Esophagus squamous epithelium (tissue), 5 donors: ENCODE measurements at regions not wholly inside any gene's neighbourhood (a gene's known extent, or its start where the extent isn't known, plus 50 kb on each side); places are given as distances from the start of the nearest gene placed in this dataset.

Experiments used
- DNase-seq: peaks from one replicate; lab custom pipeline; 2025; lab: John Stamatoyannopoulos, UW
- H3K27ac ChIP-seq, 4 donors: fragments of 200-600 bp; sonication (generic); one replicate each; pipeline ENCODE4 v1.5.1; 2016 to 2019; ENCODE audit warnings: mild to moderate bottlenecking in 1 of 4
- H3K27me3 ChIP-seq, 4 donors: fragments of 200-600 bp; sonication (generic); 1 replicate in 3 of 4; 2 replicates in 1 of 4; pipeline versions ENCODE4 v1.5.1 to v1.6.0; 2017 to 2021; ENCODE audit warnings: antibody characterized with exemption in 1 of 4
- H3K36me3 ChIP-seq, 3 donors: fragments of 200-600 bp; sonication (generic); one replicate each; pipeline ENCODE4 v1.5.1; 2016 to 2019
- H3K4me1 ChIP-seq, 3 donors: fragments of 200-600 bp; sonication (generic); one replicate each; pipeline ENCODE4 v1.5.1; 2017 to 2019
- H3K4me3 ChIP-seq, 4 donors: fragments of 200-600 bp; sonication (generic); 1 replicate in 3 of 4; 2 replicates in 1 of 4; pipeline ENCODE4 v1.5.1; 2016 to 2019; ENCODE audit warnings: mild to moderate bottlenecking in 2 of 4, moderate library complexity in 1 of 4
- H3K9me3 ChIP-seq, 3 donors: fragments of 200-600 bp; sonication (generic); one replicate each; pipeline ENCODE4 v1.5.1; 2016 to 2019
- POLR2A ChIP-seq, 4 donors: fragments of 450-650 bp; IDR thresholded peaks; one replicate each; pipeline ENCODE4 v1.6.1; 2017; ENCODE audit warnings: antibody characterized with exemption in 4 of 4, mild to moderate bottlenecking in 4 of 4, moderate library complexity in 3 of 4
- WGBS, 2 donors: methylation state at CpG; one replicate each; pipeline ENCODE4 v1.1.5; 2018; 5-methylcytosine and 5-hydroxymethylcytosine counted together
- intact Hi-C: fragments of 100-400 bp; cut with DNase I; formaldehyde crosslinking; loops from one replicate; pipeline ENCODE4 v1.15.0; 2022
- TF ChIP-seq, protein P1 (sequence below), 6 experiments: fragments of 450-650 bp in 4 of 6; fragments of 200-600 bp in 2 of 6; sonication (generic) in 2 of 6; IDR thresholded peaks; one replicate each; pipeline ENCODE4 v1.5.1; 2016 to 2019; ENCODE audit warnings: antibody characterized with exemption in 6 of 6, mild to moderate bottlenecking in 4 of 6, moderate library complexity in 4 of 6
- donor health status: DM: yes; HTN: yes; CAD: no.

DNA sequence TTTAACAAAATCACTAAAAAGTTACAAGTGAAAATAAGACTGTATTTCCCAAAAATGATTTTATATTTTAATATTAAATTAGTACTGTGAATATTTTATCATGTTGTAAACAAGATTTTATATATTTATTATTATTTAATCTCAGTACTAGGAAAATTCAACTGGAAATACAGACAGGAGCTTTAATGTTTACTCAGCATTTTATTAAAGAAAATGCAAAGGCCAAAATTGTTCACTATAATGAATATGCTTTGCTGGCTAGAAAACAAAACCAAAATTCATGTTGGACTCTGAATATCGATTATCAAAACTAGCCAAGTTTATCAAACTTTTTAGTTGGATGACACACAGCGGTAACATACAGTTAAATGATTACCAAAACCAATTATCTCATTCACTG, 782.3 kb downstream of the AMY1C start:
- intact Hi-C loops = no loop called here
- no peak overlapping the region for H3K27ac ChIP-seq
- H3K36me3 ChIP-seq = no peaks in the 10 kb centered on the region
- TF ChIP-seq, protein P1, sequence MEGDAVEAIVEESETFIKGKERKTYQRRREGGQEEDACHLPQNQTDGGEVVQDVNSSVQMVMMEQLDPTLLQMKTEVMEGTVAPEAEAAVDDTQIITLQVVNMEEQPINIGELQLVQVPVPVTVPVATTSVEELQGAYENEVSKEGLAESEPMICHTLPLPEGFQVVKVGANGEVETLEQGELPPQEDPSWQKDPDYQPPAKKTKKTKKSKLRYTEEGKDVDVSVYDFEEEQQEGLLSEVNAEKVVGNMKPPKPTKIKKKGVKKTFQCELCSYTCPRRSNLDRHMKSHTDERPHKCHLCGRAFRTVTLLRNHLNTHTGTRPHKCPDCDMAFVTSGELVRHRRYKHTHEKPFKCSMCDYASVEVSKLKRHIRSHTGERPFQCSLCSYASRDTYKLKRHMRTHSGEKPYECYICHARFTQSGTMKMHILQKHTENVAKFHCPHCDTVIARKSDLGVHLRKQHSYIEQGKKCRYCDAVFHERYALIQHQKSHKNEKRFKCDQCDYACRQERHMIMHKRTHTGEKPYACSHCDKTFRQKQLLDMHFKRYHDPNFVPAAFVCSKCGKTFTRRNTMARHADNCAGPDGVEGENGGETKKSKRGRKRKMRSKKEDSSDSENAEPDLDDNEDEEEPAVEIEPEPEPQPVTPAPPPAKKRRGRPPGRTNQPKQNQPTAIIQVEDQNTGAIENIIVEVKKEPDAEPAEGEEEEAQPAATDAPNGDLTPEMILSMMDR (IDR thresholded peaks at IDR 0.05) = no peak
- 70 to 71% methylated on average over 2 of the region's 2 CpGs for WGBS, 2 donors
- no peaks in the 10 kb centered on the region for H3K27me3 ChIP-seq
- H3K4me1 ChIP-seq = no peaks in the 10 kb centered on the region
- H3K9me3 ChIP-seq = no peaks in the 10 kb centered on the region
- H3K4me3 ChIP-seq = no peak overlapping the region
- DNase-seq = no peak

DNA sequence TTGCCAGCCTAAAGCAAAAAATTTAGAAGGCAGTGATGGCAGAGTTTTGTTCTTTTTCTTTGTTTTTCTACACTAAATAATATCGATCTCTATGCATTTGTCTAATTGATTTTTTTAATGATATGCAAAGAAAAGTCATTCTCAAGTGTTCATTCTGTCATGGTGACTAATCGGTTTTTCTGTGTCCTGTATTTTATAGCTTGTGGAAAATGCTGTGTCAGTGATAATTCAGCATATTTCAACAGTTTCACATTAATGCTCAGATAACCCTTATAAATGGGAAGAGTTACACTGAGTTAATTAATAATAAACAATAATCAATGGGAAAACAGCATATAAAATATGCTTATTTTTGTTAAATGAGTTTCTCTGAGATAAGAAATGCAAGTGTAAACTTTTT, 824.9 kb downstream of the AMY1C start:
- 64 to 67% methylated on average over 2 of the region's 2 CpGs for WGBS, 2 donors
- Histone ChIP-seq H3K27me3 (no peaks in the 10 kb centered on the region), H3K27ac (no peak overlapping the region), H3K9me3 (no peaks in the 10 kb centered on the region), H3K4me1 (no peaks in the 10 kb centered on the region), H3K36me3 (no peaks in the 10 kb centered on the region), H3K4me3 (no peak overlapping the region)
- no peak for DNase-seq
- TF ChIP-seq POLR2A (IDR thresholded peaks at IDR 0.05) = no peak
- TF ChIP-seq, protein P1 (IDR thresholded peaks at IDR 0.05) = no peak
- intact Hi-C loops = no loop called here

DNA sequence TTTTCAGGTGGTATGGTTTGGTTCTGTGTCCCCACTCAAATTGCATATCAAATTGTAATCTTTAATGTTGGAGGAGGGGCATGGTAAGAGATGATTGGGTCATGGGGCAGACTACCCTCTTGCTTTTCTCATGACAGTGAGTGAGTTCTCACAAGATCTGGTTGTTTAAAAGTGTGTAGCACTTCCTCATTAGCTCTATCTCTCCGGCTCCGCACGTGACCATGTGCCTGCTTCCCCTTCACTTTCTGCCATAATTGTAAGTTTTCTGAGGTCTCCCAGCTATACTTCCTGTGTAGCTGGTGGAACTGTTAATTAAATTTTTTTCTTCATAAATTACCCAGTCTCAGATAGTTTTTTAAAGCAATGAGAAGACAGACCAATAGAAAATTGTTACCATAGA, 843.2 kb downstream of the AMY1C start:
- no peaks in the 10 kb centered on the region for H3K4me1 ChIP-seq
- no peaks in the 10 kb centered on the region for H3K9me3 ChIP-seq
- no peak for DNase-seq
- H3K27me3 ChIP-seq = no peaks in the 10 kb centered on the region
- H3K4me3 ChIP-seq = no peak overlapping the region
- TF ChIP-seq, protein P1 (IDR thresholded peaks at IDR 0.05) = no peak
- TF ChIP-seq POLR2A (IDR thresholded peaks at IDR 0.05) = no peak
- H3K27ac ChIP-seq = no peak overlapping the region
- intact Hi-C loops = no loop called here
- no peaks in the 10 kb centered on the region for H3K36me3 ChIP-seq
- WGBS, 2 donors = 50 to 68% methylated on average over 3 of the region's 3 CpGs

DNA sequence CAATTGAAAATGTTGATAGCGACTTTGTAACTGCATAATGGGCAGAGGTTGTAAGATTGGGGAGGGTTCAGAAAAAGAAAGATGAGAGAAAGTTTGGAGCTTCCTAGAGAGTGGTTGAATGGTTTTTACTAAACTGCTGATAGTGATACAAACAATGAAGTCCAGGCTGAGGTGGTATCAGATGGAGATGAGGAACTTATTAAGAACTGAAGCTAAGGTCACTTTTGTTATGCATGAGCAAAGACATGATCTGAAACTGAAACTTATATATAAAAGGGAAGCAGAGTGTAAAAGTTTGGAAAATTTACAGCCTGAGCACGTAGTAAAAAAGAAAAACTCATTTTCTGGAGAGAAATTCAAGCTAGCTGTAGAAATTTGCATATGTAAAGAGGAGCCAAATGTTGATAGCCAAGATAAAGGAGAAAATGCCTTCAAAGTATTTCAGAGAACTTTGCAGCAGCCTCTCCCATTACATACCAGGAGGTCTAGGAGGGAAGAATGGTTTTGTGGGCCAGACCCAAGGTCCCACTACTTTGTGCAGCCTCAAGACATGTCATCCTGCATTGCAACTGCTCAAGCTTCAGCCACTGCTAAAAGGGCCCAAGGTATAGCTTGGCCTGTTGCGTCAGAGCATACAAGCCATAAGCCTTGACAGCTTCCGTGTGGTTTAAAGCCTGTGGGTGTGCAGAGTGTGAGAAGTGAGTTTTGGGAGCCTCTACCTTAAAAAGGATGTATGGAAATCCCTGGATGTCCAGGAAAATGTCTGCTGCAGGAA, 843.9 kb downstream of the AMY1C start:
- Histone ChIP-seq H3K27ac (no peak overlapping the region), H3K4me3 (no peak overlapping the region), H3K4me1 (no peaks in the 10 kb centered on the region), H3K9me3 (no peaks in the 10 kb centered on the region), H3K27me3 (no peaks in the 10 kb centered on the region), H3K36me3 (no peaks in the 10 kb centered on the region)
- no peak for DNase-seq
- intact Hi-C loops = no loop called here
- TF ChIP-seq, protein P1 (IDR thresholded peaks at IDR 0.05) = no peak
- TF ChIP-seq POLR2A (IDR thresholded peaks at IDR 0.05) = no peak
- WGBS, 2 donors = 43 to 60% methylated on average over 4 of the region's 4 CpGs

DNA sequence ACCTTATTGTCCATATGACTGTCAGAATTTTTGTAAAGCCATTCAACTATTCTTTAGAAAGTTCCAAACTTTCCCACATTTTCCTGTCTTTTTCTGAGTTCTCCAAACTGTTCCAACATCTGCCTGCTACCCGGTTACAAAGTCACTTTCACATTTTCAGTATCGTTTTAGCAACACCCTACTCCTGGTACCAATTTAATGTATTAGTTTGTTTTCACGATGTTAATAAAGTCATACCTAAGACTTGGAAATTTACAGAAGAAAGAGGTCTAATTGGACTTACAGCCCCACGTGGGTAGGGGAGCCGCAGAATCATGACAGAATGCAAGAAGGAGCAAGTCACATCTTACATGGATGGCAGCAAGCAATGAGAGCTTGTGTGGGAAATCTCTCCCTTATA, 867.8 kb downstream of the AMY1C start:
- intact Hi-C loops = no loop called here

More for the DNA sequence above, 867.8 kb downstream of the AMY1C start:
- no peaks in the 10 kb centered on the region for H3K36me3 ChIP-seq
- no peak overlapping the region for H3K4me3 ChIP-seq
- TF ChIP-seq, protein P1 (IDR thresholded peaks at IDR 0.05) = no peak
- TF ChIP-seq POLR2A (IDR thresholded peaks at IDR 0.05) = no peak
- 84 to 93% methylated on average over 5 of the region's 5 CpGs for WGBS, 2 donors
- no peak overlapping the region for H3K27ac ChIP-seq
- no peak for DNase-seq
- no peaks in the 10 kb centered on the region for H3K27me3 ChIP-seq
- H3K9me3 ChIP-seq = peaks cover 0 to 19% (median 0%) of the 10 kb centered on the region in 3 donors
- H3K4me1 ChIP-seq = no peaks in the 10 kb centered on the region
